Endothelial cell of umbilical vein (primary cell): ENCODE measurements at regions not wholly inside any gene's neighbourhood (a gene's known extent, or its start where the extent isn't known, plus 50 kb on each side); places are given as distances from the start of the nearest gene placed in this dataset.

Experiments
- BruUV-seq: library from RNA; stranded (reverse); fragments of 400-500 nt; replicated peaks from 2 replicates; lab custom pipeline; 2021; lab: Mats Ljungman, UMichigan
- CTCF ChIA-PET: fragments of 300-600, 350-600 bp; sonication (Branson Sonifier 250); formaldehyde crosslinking; loops from one replicate; lab custom pipeline; 2021; ENCODE audit warnings: antibody characterized with exemption, inconsistent platforms; lab: Charles Lee
- POLR2A ChIA-PET: fragments of 300-600, 350-600 bp; sonication (Branson Sonifier 250); formaldehyde crosslinking; loops from one replicate; lab custom pipeline; 2021; ENCODE audit warnings: antibody characterized with exemption, inconsistent platforms; lab: Charles Lee
- DNase-seq: peaks from one replicate; pipeline ENCODE4 v3.0.0-alpha.2; 2011; ENCODE audit warnings: low read depth, low spot score
- FAIRE-seq: peaks from 2 replicates; lab custom pipeline; 2011; peaks lifted over from hg19 to GRCh38; lab: Jason Lieb, UNC
- H2AFZ ChIP-seq: 2 replicates; pipeline ENCODE4 v1.6.0; 2012; ENCODE audit warnings: low read depth, low read length, control low read depth, inconsistent platforms
- H3K27ac ChIP-seq: 2 replicates; pipeline ENCODE4 v1.5.1; 2011; ENCODE audit warnings: low read depth, mild to moderate bottlenecking, control low read depth, low read length, moderate library complexity; ENCODE audit not compliant: insufficient read depth
- H3K27me3 ChIP-seq, 2 experiments: 2 replicates each; pipeline versions ENCODE4 v1.6.0 to v1.6.1; 2011; ENCODE audit warnings: low read length in 2 of 2, mixed read lengths in 1 of 2; ENCODE audit not compliant: control insufficient read depth in 2 of 2, insufficient read depth in 2 of 2
- H3K36me3 ChIP-seq, 2 experiments: 2 replicates in 1 of 2; 3 replicates in 1 of 2; pipeline ENCODE4 v1.5.1; 2011; ENCODE audit warnings: low read length in 2 of 2, mild to moderate bottlenecking in 1 of 2, moderate library complexity in 1 of 2; ENCODE audit not compliant: control insufficient read depth in 2 of 2, insufficient read depth in 2 of 2; ENCODE audit errors: extremely low read depth in 1 of 2
- H3K4me1 ChIP-seq: 3 replicates; pipeline ENCODE4 v1.5.1; 2011; ENCODE audit warnings: mild to moderate bottlenecking, low read length; ENCODE audit not compliant: control insufficient read depth, insufficient read depth; ENCODE audit errors: extremely low read depth
- H3K4me2 ChIP-seq: 2 replicates; pipeline ENCODE4 v1.6.1; 2011; ENCODE audit warnings: low read length, control low read depth, mixed read lengths; ENCODE audit not compliant: insufficient read depth
- H3K4me3 ChIP-seq, 3 experiments: fragments of 200-600 bp in 1 of 3; sonication (generic), shearing (Covaris generic) in 1 of 3; replicated peaks in 1 of 3; 2 replicates each; pipeline ENCODE4 v1.5.1; 2011 to 2016; ENCODE audit warnings: control low read depth in 3 of 3, low read length in 3 of 3, mild to moderate bottlenecking in 2 of 3, inconsistent platforms in 1 of 3, low read depth in 1 of 3, moderate library complexity in 1 of 3; ENCODE audit not compliant: insufficient read depth in 1 of 3
- H3K79me2 ChIP-seq: 2 replicates; pipeline ENCODE4 v1.6.0; 2012; ENCODE audit warnings: low read length, inconsistent platforms; ENCODE audit not compliant: control insufficient read depth, insufficient read depth
- H3K9ac ChIP-seq: replicated peaks from 2 replicates; pipeline ENCODE3; 2011; ENCODE audit warnings: low read length, control low read depth; ENCODE audit not compliant: insufficient read depth; ENCODE audit errors: extremely low read depth
- H3K9me1 ChIP-seq: replicated peaks from 3 replicates; pipeline ENCODE4 v1.6.0; 2011; ENCODE audit warnings: mild to moderate bottlenecking, low read length; ENCODE audit not compliant: control insufficient read depth, insufficient read depth; ENCODE audit errors: extremely low read depth
- H3K9me3 ChIP-seq: replicated peaks from 2 replicates; pipeline ENCODE4 v1.5.1; 2012; ENCODE audit warnings: low read length, inconsistent platforms; ENCODE audit not compliant: control insufficient read depth, insufficient read depth
- H4K20me1 ChIP-seq: replicated peaks from 2 replicates; pipeline ENCODE3; 2011; ENCODE audit warnings: mild to moderate bottlenecking, low read length; ENCODE audit not compliant: control insufficient read depth, insufficient read depth; ENCODE audit errors: extremely low read depth
- CTCF ChIP-seq, 2 donors: IDR thresholded peaks; 1 replicate in 1 of 2; 2 replicates in 1 of 2; pipeline ENCODE4 v1.5.1; 2011; ENCODE audit warnings: low read length in 2 of 2, mild to moderate bottlenecking in 2 of 2, moderate library complexity in 2 of 2, control low read depth in 1 of 2, inconsistent platforms in 1 of 2, low read depth in 1 of 2; ENCODE audit not compliant: insufficient read depth in 1 of 2; ENCODE audit errors: extremely low read depth in 1 of 2
- EZH2 ChIP-seq: IDR thresholded peaks from 2 replicates; pipeline ENCODE4 v1.6.1; 2012; ENCODE audit warnings: borderline replicate concordance, low read depth, mild to moderate bottlenecking, moderate library complexity, low read length, inconsistent platforms; ENCODE audit not compliant: severe bottlenecking
- FOS ChIP-seq: IDR thresholded peaks from 2 replicates; pipeline ENCODE4 v1.6.1; 2011; ENCODE audit warnings: mild to moderate bottlenecking, low read length, moderate library complexity, borderline replicate concordance; ENCODE audit not compliant: insufficient read depth
- GATA2 ChIP-seq: IDR thresholded peaks from 2 replicates; pipeline ENCODE4 v1.7.0; 2011; ENCODE audit warnings: low read depth, mild to moderate bottlenecking, moderate library complexity, mixed read lengths, low read length; ENCODE audit not compliant: insufficient read length, insufficient read depth
- JUN ChIP-seq: IDR thresholded peaks from 2 replicates; pipeline ENCODE4 v1.6.1; 2011; ENCODE audit warnings: borderline replicate concordance, low read depth; ENCODE audit not compliant: insufficient read length, insufficient read depth
- MAX ChIP-seq: IDR thresholded peaks from 2 replicates; pipeline ENCODE4 v1.6.1; 2011; ENCODE audit not compliant: insufficient read depth, insufficient read length
- MYC ChIP-seq: IDR thresholded peaks from one replicate; pipeline ENCODE4 v1.6.1; 2011; ENCODE audit warnings: mild to moderate bottlenecking, low read depth, low read length
- POLR2A ChIP-seq: IDR thresholded peaks from 2 replicates; pipeline ENCODE4 v1.6.1; 2012; ENCODE audit warnings: low read depth, mild to moderate bottlenecking, control low read depth, low read length
- POLR2AphosphoS5 ChIP-seq: IDR thresholded peaks from 2 replicates; pipeline ENCODE4 v1.6.1; 2012; ENCODE audit warnings: low read depth, mild to moderate bottlenecking, control low read depth, low read length, moderate library complexity; ENCODE audit not compliant: insufficient read depth
- dilution Hi-C: fragments of 300-500 bp; cut with MboI; formaldehyde crosslinking; loops from one replicate; pipeline ENCODE4 v1.15.0; 2019; ENCODE audit warnings: low sequenced_read_pairs; ENCODE audit not compliant: extremely low pct_ligation_motif_present
- intact Hi-C: fragments of 100-400 bp; cut with micrococcal nuclease; formaldehyde crosslinking; loops from one replicate; pipeline ENCODE4 v1.10.0; 2022

- no peaks in the 10 kb centered on the region for H3K9me3 ChIP-seq
- H3K79me2 ChIP-seq = no peaks in the 10 kb centered on the region
- no peak overlapping the region for H3K4me2 ChIP-seq
- H3K9me1 ChIP-seq = no peaks in the 10 kb centered on the region
- ChIA-PET POLR2A (no interaction called here), CTCF (no interaction called here)
- no peaks in the 10 kb centered on the region for H4K20me1 ChIP-seq
- no peak overlapping the region for H3K4me3 ChIP-seq
- no peak overlapping the region for H3K27ac ChIP-seq
- H3K4me1 ChIP-seq = no peaks in the 10 kb centered on the region
- no peak overlapping the region for H3K9ac ChIP-seq
- TF ChIP-seq MYC (no peak), CTCF (IDR thresholded peaks at IDR 0.05; ENCODE audit: extremely low read depth in 1 of 2, insufficient read depth in 1 of 2, low read depth in 1 of 2, low read length in 2 of 2) (no peak), FOS (no peak), POLR2AphosphoS5 (no peak), POLR2A (no peak), EZH2 (no peak), JUN (no peak), MAX (no peak), GATA2 (no peak)
- no peaks in the 10 kb centered on the region for H3K36me3 ChIP-seq
- no peak overlapping the region for H2AFZ ChIP-seq
- dilution Hi-C loops = no loop called here
- no TSS peak for BruUV-seq
- intact Hi-C loops = no loop called here
- H3K27me3 ChIP-seq = no peaks in the 10 kb centered on the region
- FAIRE-seq (no peak), DNase-seq (no peak)
These were observed 315.9 kb downstream of the ZIC4 start for GRCh38 chr3:147090461-147090860.
